ENCODE measurements at regions not wholly inside any gene's neighbourhood (a gene's known extent, or its start where the extent isn't known, plus 50 kb on each side); places are given as distances from the start of the nearest gene placed in this dataset.

- no peak for TF ChIP-seq EZH2 (IDR thresholded peaks at IDR 0.05; ENCODE audit: borderline replicate concordance)
- no peak for TF ChIP-seq CTCF (IDR thresholded peaks at IDR 0.05; ENCODE audit: poor library complexity)
Observed at GRCh38 chr3:104437131-104437750, 929.5 kb upstream of the ALCAM start.
